ENCODE measurements at regions not wholly inside any gene's neighbourhood (a gene's known extent, or its start where the extent isn't known, plus 50 kb on each side); places are given as distances from the start of the nearest gene placed in this dataset.

DNA sequence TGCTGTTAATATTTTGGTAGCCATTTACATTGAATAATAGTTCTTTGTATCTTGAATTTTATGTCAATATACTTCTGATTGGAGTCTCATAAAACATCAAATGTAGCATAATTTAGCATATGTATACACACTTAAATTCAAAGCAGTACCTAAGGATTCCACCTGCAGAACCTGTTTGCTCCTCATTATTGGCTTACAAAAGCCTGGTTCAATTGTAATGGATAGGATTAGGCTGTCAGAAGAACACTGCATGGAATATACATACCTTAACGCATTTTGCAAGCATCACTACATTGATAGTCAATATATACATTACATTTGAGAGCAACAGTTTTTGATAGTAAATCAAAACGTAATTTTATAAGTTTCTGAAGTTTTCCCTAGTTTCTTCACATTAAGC, 711.3 kb upstream of the COX7C start (continued):
- TF ChIP-seq ZBTB42 (CRISPR knock-in tag; IDR thresholded peaks at IDR 0.05): no peak

DNA sequence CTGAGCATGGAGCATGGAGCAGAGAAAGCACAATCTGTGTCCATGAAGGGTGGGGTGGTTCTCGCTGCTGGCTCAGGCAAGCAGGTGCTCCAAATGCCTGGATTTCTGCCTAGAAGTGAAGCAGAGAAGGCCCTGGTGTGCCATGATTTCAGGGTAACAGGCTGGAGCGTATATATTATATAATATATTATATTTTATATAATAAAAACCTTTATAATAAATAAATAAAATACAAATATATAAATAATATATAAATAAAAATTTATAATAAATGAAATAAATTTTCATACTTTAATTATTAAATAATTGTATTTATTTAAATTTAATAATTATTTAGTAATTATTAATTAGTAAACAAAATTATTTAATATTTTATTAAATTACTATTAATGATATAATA, 707.4 kb upstream of the COX7C start:
- DNase-seq (ENCODE audit: low spot score) (no peak), FAIRE-seq (no peak), ATAC-seq (no peak)
- H3K4me2 ChIP-seq (ENCODE audit: low read depth, low read length): no peak overlapping the region
- 5% methylated on average over 2 of the region's 2 CpGs for WGBS (ENCODE audit: low lambda C conversion rate)
- H3K36me3 ChIP-seq (replicated peaks in 1 of 2; ENCODE audit: control insufficient read depth in 1 of 2, insufficient read depth in 2 of 2, low read length in 2 of 2): no peaks in the 10 kb centered on the region
- intact Hi-C loops (cut with micrococcal nuclease; ENCODE audit: unreplicated experiment): no loop called here
- no peaks in the 10 kb centered on the region for H3K4me1 ChIP-seq (ENCODE audit: insufficient read depth, low read length)
- in situ Hi-C loops (cut with HindIII; ENCODE audit: extremely low pct_ligation_motif_present, low pct_unique_long_range_greater_than_20kb): no loop called here
- no peaks in the 10 kb centered on the region for H3K27me3 ChIP-seq (ENCODE audit: control insufficient read depth in 1 of 2, insufficient read depth in 2 of 2, low read length in 2 of 2)
- H3K79me2 ChIP-seq (ENCODE audit: insufficient read depth, low read length): no peaks in the 10 kb centered on the region
- ChIA-PET POLR2A (no interaction called here), CTCF (ENCODE audit: low intra/inter-chr PET ratio, low total read pairs) (no interaction called here)
- H3K27ac ChIP-seq (ENCODE audit: extremely low read length, insufficient read depth, low read length): no peak overlapping the region
- no peaks in the 10 kb centered on the region for H3K9me3 ChIP-seq (ENCODE audit: low read length)
- BruUV-seq (replicated peaks): no TSS peak
- H4K20me1 ChIP-seq (ENCODE audit: insufficient read depth, low read length): no peaks in the 10 kb centered on the region
- H2AFZ ChIP-seq (ENCODE audit: low read length): no peak overlapping the region
- no peak overlapping the region for H3K4me3 ChIP-seq (replicated peaks in 1 of 3; ENCODE audit: insufficient read depth in 1 of 3, low read depth in 2 of 3, low read length in 3 of 3)
- H3K9ac ChIP-seq (ENCODE audit: insufficient read depth, low read depth, low read length): no peak overlapping the region
- no peak for TF ChIP-seq ZNF335 (CRISPR knock-in tag; IDR thresholded peaks at IDR 0.05)

DNA sequence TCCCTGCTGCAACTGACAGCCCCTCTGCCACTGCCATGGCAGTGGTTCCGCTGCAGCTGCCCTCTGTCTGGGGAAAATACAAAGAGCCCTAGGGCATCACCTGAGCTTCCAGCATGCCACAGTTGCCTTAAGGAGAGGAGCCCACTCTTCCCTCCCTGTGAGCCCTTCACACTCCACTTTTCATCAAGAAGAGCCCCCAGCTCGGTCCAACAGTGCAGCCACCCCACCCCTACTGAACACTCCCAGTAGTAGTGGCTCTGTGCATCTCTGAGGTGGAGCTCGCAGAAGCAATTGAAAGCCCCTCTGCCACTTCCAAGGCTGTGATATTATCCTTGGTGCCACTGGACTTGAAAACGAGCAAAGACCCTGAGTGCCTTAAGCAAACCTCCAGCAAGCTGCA, 696.8 kb upstream of the COX7C start:
- BruUV-seq (replicated peaks): no TSS peak
- WGBS (ENCODE audit: low lambda C conversion rate): 0% methylated on average over 3 of the region's 4 CpGs
- Histone ChIP-seq H3K4me2 (ENCODE audit: low read depth, low read length) (no peak overlapping the region), H4K20me1 (ENCODE audit: insufficient read depth, low read length) (no peaks in the 10 kb centered on the region), H3K9ac (ENCODE audit: insufficient read depth, low read depth, low read length) (no peak overlapping the region), H3K36me3 (replicated peaks in 1 of 2; ENCODE audit: control insufficient read depth in 1 of 2, insufficient read depth in 2 of 2, low read length in 2 of 2) (no peaks in the 10 kb centered on the region), H3K4me3 (replicated peaks in 1 of 3; ENCODE audit: insufficient read depth in 1 of 3, low read depth in 2 of 3, low read length in 3 of 3) (no peak overlapping the region), H3K27me3 (ENCODE audit: control insufficient read depth in 1 of 2, insufficient read depth in 2 of 2, low read length in 2 of 2) (no peaks in the 10 kb centered on the region; a peak in 1 of 5 replicates), H2AFZ (ENCODE audit: low read length) (no peak overlapping the region), H3K9me3 (ENCODE audit: low read length) (peaks cover 10% of the 10 kb centered on the region), H3K27ac (ENCODE audit: extremely low read length, insufficient read depth, low read length) (no peak overlapping the region), H3K79me2 (ENCODE audit: insufficient read depth, low read length) (no peaks in the 10 kb centered on the region), H3K4me1 (ENCODE audit: insufficient read depth, low read length) (no peaks in the 10 kb centered on the region)
- ChIA-PET CTCF (ENCODE audit: low intra/inter-chr PET ratio, low total read pairs) (no interaction called here), POLR2A (no interaction called here)
- intact Hi-C loops (cut with micrococcal nuclease; ENCODE audit: unreplicated experiment) (no loop called here), in situ Hi-C loops (cut with HindIII; ENCODE audit: extremely low pct_ligation_motif_present, low pct_unique_long_range_greater_than_20kb) (no loop called here)
- TF ChIP-seq ZIK1 (CRISPR knock-in tag; IDR thresholded peaks at IDR 0.05; ENCODE audit: borderline replicate concordance, low read depth): no peak
- TF ChIP-seq HOXD1 (CRISPR knock-in tag; IDR thresholded peaks at IDR 0.05): no peak
- TF ChIP-seq, protein P1, sequence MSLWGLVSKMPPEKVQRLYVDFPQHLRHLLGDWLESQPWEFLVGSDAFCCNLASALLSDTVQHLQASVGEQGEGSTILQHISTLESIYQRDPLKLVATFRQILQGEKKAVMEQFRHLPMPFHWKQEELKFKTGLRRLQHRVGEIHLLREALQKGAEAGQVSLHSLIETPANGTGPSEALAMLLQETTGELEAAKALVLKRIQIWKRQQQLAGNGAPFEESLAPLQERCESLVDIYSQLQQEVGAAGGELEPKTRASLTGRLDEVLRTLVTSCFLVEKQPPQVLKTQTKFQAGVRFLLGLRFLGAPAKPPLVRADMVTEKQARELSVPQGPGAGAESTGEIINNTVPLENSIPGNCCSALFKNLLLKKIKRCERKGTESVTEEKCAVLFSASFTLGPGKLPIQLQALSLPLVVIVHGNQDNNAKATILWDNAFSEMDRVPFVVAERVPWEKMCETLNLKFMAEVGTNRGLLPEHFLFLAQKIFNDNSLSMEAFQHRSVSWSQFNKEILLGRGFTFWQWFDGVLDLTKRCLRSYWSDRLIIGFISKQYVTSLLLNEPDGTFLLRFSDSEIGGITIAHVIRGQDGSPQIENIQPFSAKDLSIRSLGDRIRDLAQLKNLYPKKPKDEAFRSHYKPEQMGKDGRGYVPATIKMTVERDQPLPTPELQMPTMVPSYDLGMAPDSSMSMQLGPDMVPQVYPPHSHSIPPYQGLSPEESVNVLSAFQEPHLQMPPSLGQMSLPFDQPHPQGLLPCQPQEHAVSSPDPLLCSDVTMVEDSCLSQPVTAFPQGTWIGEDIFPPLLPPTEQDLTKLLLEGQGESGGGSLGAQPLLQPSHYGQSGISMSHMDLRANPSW (CRISPR knock-in tag; IDR thresholded peaks at IDR 0.05; ENCODE audit: borderline replicate concordance): no peak
- no peak for TF ChIP-seq ARNT (IDR thresholded peaks at IDR 0.05)
- ATAC-seq (no peak), DNase-seq (ENCODE audit: low spot score) (no peak), FAIRE-seq (no peak)

All from HepG2 (cell line).